ENCODE measurements at regions not wholly inside any gene's neighbourhood (a gene's known extent, or its start where the extent isn't known, plus 50 kb on each side); places are given as distances from the start of the nearest gene placed in this dataset.

DNA sequence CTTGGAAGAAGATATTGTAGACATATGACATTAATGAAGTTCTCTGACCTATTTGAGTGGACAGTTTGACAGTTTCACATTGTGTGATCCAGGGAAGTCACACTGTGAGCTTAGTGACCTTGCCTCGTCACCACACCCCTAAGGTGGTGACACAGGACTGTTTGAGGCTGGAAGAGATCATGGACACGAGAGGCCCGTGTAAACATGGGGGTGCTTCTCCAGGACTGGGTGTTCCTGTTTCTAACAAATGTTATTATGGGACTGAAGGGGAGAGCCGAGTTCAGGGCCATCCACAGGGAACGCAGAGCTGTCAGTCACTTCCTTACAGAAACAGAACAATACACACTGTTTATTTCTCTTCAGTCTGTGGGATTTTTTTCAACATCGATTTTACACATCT is 96.5 kb upstream of the DNAJC19 start:
- TF ChIP-seq, protein P1, sequence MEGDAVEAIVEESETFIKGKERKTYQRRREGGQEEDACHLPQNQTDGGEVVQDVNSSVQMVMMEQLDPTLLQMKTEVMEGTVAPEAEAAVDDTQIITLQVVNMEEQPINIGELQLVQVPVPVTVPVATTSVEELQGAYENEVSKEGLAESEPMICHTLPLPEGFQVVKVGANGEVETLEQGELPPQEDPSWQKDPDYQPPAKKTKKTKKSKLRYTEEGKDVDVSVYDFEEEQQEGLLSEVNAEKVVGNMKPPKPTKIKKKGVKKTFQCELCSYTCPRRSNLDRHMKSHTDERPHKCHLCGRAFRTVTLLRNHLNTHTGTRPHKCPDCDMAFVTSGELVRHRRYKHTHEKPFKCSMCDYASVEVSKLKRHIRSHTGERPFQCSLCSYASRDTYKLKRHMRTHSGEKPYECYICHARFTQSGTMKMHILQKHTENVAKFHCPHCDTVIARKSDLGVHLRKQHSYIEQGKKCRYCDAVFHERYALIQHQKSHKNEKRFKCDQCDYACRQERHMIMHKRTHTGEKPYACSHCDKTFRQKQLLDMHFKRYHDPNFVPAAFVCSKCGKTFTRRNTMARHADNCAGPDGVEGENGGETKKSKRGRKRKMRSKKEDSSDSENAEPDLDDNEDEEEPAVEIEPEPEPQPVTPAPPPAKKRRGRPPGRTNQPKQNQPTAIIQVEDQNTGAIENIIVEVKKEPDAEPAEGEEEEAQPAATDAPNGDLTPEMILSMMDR (IDR thresholded peaks at IDR 0.05; ENCODE audit: insufficient read depth, low read depth, low read length) = no peak
- no peak overlapping the region for H3K4me3 ChIP-seq (ENCODE audit: low read depth, low read length)
- DNase-seq (ENCODE audit: low read depth) = no peak

DNA sequence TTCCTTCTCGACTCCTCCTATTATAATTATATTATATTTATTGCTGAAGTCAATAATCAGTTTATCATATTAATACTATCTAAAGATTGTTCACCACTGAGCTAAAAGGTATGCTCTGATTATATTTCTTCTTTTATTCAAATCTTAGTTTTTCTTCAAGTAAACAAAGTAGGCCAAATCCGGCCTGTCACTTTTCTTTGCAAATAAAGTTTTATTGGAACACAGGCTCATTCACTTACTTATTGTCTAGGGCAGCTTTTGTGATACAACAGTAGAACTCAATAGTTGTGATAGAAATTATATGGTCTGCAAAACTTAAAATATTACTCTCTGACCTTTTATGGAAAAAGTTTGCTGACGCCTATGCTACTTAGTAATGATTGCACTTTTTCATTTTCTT is 92.4 kb upstream of the DNAJC19 start:
- TF ChIP-seq, protein P1 (IDR thresholded peaks at IDR 0.05; ENCODE audit: insufficient read depth, low read depth, low read length) = no peak

DNA sequence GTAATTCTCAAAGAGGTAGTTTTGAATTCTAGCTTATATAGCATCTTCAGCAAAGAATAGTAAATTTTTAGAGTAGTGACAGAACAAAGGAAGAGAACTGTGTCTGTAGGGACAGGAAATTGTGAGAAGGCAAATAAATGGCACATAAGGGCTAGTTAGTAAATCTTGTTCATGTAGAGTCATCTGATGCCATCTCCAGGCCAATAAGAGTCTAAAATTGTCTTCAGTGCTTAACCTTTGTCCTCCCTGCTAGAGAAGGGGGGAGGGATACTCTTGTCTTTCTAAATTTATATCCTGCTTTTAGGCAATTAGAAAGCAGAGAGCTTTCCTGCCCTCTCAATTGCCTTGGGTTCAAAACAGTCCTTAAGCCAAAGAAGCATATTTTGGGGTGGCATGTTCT is 87.0 kb upstream of the DNAJC19 start:
- TF ChIP-seq, protein P1 (IDR thresholded peaks at IDR 0.05; ENCODE audit: insufficient read depth, low read depth, low read length) = no peak
- no peak for DNase-seq (ENCODE audit: low read depth)

More for the DNA sequence above, 92.4 kb upstream of the DNAJC19 start:
- no peak overlapping the region for H3K4me3 ChIP-seq (ENCODE audit: low read depth, low read length)
- DNase-seq (ENCODE audit: low read depth) = no peak

DNA sequence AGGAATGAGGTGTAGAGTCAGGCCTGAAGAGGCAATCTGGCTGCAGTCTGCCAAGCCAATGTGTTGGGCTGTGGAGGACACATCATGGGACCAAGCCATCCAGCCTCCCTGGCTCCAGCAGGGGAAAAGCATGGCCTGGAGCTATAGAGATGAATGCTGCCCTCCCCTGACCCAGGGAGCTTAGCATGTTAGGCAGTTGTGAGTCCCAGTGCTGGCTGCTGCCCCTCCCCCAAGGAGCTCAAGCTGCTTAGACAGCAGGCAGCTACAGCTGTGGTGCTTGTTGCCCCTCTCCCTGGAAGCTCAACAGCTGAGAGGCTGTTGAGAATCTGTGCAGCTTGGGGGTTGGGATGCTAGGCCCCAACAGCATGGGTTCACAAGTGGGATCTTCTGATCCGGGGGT is 85.6 kb upstream of the DNAJC19 start:
- H3K4me3 ChIP-seq (ENCODE audit: low read depth, low read length) = no peak overlapping the region
- DNase-seq (ENCODE audit: low read depth) = no peak
- TF ChIP-seq, protein P1 (IDR thresholded peaks at IDR 0.05; ENCODE audit: insufficient read depth, low read depth, low read length) = no peak

More for the DNA sequence above, 87.0 kb upstream of the DNAJC19 start:
- H3K4me3 ChIP-seq (ENCODE audit: low read depth, low read length) = no peak overlapping the region

DNA sequence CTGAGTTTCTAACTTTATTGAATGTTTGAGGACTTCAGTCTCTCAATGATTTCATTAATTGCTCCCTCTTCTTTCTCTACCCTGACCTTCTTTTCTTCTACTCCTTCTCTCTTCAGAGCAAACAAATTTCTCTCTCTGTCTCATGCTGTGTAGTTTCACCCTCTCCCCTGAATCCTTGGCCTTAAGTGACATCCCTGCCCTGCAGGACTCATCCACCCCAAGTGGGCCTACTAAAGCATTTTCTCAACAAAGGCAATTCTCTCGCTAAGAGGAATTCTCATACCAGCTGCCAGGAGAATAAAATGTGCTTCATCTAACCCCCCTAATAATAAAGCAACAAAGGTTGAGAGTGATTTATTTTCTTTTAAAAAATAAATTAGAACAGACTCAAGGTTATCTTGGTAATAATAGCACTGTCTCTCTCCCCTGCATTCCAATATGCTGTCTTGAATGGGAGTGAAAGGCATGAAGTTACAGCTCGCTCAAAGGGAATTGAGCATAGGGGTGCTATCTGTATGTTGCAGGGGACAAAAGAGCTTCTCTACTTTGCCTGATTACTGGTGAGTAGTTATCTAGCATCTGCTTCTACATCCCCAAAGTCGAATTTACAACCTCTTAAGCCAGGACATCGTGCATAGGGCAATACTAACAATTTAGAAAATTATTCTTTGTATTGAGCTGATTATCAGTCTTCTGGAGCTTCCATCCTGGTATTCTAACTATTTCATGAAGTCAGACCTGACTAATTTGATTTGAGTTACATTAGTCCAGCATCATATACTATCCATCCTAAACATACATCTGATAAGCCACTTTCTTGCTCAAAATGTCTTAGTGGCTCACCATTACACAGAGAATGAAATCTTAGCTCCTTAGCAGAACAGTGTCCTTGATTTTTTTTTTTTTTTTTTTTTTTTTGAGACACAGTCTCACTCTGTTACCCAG is 76.9 kb upstream of the DNAJC19 start:
- TF ChIP-seq, protein P1 (IDR thresholded peaks at IDR 0.05; ENCODE audit: insufficient read depth, low read depth, low read length) = no peak
- DNase-seq (ENCODE audit: low read depth) = no peak
- H3K4me3 ChIP-seq (ENCODE audit: low read depth, low read length) = no peak overlapping the region

DNA sequence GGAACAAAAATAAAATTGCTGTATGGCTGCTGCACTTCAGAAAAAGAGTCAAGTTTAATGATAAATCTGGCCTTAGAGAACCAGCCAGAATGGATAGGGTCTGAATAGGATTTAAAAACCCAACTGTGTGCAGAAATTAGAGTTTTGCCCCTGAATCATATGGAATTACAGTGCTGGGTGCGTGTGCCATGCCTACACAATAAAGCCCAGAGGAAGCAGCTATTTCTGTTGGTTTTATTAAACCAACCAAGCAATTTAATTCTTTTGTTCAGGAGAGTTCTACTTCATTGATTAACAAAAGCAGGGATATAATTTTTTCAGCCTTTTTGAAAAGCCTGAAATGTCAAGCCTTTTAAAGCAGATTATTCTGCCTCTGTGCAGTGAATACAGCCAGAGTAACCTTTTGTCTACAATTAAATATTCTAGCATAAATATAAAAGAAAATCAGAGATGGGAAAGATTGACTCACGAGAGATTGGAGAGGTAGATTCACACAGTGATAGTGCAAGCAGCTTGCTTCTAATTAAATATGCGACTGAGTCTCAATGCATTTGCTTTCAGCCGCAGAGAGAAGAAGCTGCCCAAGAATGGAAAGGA is 66.7 kb upstream of the DNAJC19 start:
- TF ChIP-seq, protein P1 (IDR thresholded peaks at IDR 0.05; ENCODE audit: insufficient read depth, low read depth, low read length) = no peak
- H3K4me3 ChIP-seq (ENCODE audit: low read depth, low read length) = no peak overlapping the region
- no peak for DNase-seq (ENCODE audit: low read depth)
